ENCODE measurements at regions not wholly inside any gene's neighbourhood (a gene's known extent, or its start where the extent isn't known, plus 50 kb on each side); places are given as distances from the start of the nearest gene placed in this dataset.

DNA sequence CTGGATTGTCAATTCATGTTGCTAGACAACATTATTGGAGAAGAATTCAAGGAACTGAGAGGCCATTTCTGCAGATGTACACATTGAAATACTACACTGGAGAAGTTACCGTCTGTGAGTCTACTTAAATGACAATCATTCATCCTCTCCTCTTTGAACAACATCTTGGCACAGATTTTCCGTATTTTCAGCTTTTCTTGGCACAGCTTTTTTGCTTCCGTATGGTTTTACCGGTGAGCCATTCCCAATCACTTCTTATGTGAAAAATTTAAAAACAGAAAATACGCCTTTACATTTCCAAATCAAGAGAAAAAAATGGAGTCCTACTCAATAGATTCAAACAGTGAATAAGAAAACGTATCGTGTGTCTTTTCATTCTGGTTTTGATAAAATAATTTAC lies 1493.7 kb downstream of the AMY1C start:
- H3K9ac ChIP-seq (ENCODE audit: low read length) = no peak overlapping the region
- no peak overlapping the region for H3K4me3 ChIP-seq (ENCODE audit: control extremely low read depth in 1 of 5, extremely low read depth in 1 of 5, insufficient read depth in 1 of 5, low read depth in 2 of 5, low read length in 4 of 5)
- no peaks in the 10 kb centered on the region for H3K79me2 ChIP-seq (ENCODE audit: control insufficient read depth, insufficient read depth, low read length)
- H3K4me1 Mint-ChIP-seq = no peaks in the 10 kb centered on the region
- POLR2A ChIA-PET = no interaction called here
- no peaks in the 10 kb centered on the region for H3K9me3 ChIP-seq (ENCODE audit: control extremely low read depth in 1 of 3, control insufficient read depth in 2 of 3, insufficient read depth in 1 of 3, low read length in 2 of 3)
- H3K27ac Mint-ChIP-seq = no peak overlapping the region
- no peaks in the 10 kb centered on the region for H3K4me1 ChIP-seq (ENCODE audit: control insufficient read depth in 2 of 2, insufficient read depth in 2 of 2, low read length in 2 of 2)
- ATAC-seq (ENCODE audit: low read depth) (no peak), DNase-seq (no peak)
- no peak for TF ChIP-seq EZH2 (IDR thresholded peaks at IDR 0.05; ENCODE audit: borderline replicate concordance, insufficient read depth, low read depth, low read length, poor library complexity, severe bottlenecking)
- TF ChIP-seq, protein P1, sequence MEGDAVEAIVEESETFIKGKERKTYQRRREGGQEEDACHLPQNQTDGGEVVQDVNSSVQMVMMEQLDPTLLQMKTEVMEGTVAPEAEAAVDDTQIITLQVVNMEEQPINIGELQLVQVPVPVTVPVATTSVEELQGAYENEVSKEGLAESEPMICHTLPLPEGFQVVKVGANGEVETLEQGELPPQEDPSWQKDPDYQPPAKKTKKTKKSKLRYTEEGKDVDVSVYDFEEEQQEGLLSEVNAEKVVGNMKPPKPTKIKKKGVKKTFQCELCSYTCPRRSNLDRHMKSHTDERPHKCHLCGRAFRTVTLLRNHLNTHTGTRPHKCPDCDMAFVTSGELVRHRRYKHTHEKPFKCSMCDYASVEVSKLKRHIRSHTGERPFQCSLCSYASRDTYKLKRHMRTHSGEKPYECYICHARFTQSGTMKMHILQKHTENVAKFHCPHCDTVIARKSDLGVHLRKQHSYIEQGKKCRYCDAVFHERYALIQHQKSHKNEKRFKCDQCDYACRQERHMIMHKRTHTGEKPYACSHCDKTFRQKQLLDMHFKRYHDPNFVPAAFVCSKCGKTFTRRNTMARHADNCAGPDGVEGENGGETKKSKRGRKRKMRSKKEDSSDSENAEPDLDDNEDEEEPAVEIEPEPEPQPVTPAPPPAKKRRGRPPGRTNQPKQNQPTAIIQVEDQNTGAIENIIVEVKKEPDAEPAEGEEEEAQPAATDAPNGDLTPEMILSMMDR (IDR thresholded peaks at IDR 0.05) = no peak
- 90% methylated on average over 5 of the region's 7 CpGs for WGBS (ENCODE audit: insufficient coverage)
- no peaks in the 10 kb centered on the region for H3K27me3 Mint-ChIP-seq
- H3K27me3 ChIP-seq (replicated peaks in 1 of 4; ENCODE audit: control extremely low read depth in 1 of 4, control insufficient read depth in 3 of 4, insufficient read depth in 4 of 4, low read length in 3 of 4) = no peaks in the 10 kb centered on the region
- H3K36me3 ChIP-seq (replicated peaks in 1 of 2; ENCODE audit: control extremely low read depth in 1 of 2, control insufficient read depth in 1 of 2, extremely low read depth in 1 of 2, insufficient read depth in 2 of 2, low read length in 1 of 2) = no peaks in the 10 kb centered on the region
- no peak overlapping the region for H3K4me3 Mint-ChIP-seq
- no peaks in the 10 kb centered on the region for H4K20me1 ChIP-seq (ENCODE audit: control insufficient read depth, insufficient read depth, low read length, poor library complexity, severe bottlenecking)
- no peaks in the 10 kb centered on the region for H3K9me3 Mint-ChIP-seq (ENCODE audit: insufficient read depth)
- no peak overlapping the region for H3K4me2 ChIP-seq (replicated peaks; ENCODE audit: low read depth, low read length, poor library complexity, severe bottlenecking)
- intact Hi-C loops (cut with micrococcal nuclease) = no loop called here
- H3K27ac ChIP-seq (ENCODE audit: low read length in 2 of 2) = no peak overlapping the region
- CTCF ChIA-PET = no interaction called here
- no peak overlapping the region for H2AFZ ChIP-seq (ENCODE audit: insufficient read depth, low read depth, low read length, poor library complexity, severe bottlenecking)

DNA sequence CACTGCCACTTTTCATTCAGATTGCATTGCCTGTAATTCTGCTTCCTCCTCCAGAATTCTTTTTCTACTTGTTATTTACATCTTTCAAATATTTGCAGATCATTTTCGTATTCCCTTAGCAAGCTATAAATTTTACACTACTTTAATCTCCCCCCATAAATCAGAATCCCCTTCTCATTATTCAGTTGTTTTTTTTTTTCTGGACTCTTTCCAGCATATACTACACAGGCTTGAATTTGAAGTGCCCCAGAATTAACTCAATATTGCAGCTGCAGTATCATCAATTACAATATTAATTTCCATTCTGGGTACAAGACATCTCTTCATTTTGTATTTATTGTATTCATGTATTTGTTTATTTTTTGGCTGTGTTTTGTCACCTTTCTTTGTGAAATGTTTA lies 1494.3 kb downstream of the AMY1C start:
- Mint-ChIP-seq H3K9me3 (ENCODE audit: insufficient read depth) (peaks cover 2% of the 10 kb centered on the region), H3K4me1 (no peaks in the 10 kb centered on the region), H3K27me3 (no peaks in the 10 kb centered on the region), H3K4me3 (no peak overlapping the region), H3K27ac (no peak overlapping the region)
- no peak for DNase-seq
- H3K4me2 ChIP-seq (replicated peaks; ENCODE audit: low read depth, low read length, poor library complexity, severe bottlenecking) = no peak overlapping the region
- H3K4me3 ChIP-seq (ENCODE audit: control extremely low read depth in 1 of 5, extremely low read depth in 1 of 5, insufficient read depth in 1 of 5, low read depth in 2 of 5, low read length in 4 of 5) = no peak overlapping the region
- H4K20me1 ChIP-seq (ENCODE audit: control insufficient read depth, insufficient read depth, low read length, poor library complexity, severe bottlenecking) = no peaks in the 10 kb centered on the region
- H3K4me1 ChIP-seq (ENCODE audit: control insufficient read depth in 2 of 2, insufficient read depth in 2 of 2, low read length in 2 of 2) = no peaks in the 10 kb centered on the region
- H3K27ac ChIP-seq (ENCODE audit: low read length in 2 of 2) = no peak overlapping the region
- no peaks in the 10 kb centered on the region for H3K9me3 ChIP-seq (ENCODE audit: control extremely low read depth in 1 of 3, control insufficient read depth in 2 of 3, insufficient read depth in 1 of 3, low read length in 2 of 3)
- intact Hi-C loops (cut with micrococcal nuclease) = no loop called here
- no peaks in the 10 kb centered on the region for H3K79me2 ChIP-seq (ENCODE audit: control insufficient read depth, insufficient read depth, low read length)
- WGBS (ENCODE audit: insufficient coverage) = 40% methylated on average over 1 of the region's 1 CpG
- TF ChIP-seq EZH2 (IDR thresholded peaks at IDR 0.05; ENCODE audit: borderline replicate concordance, insufficient read depth, low read depth, low read length, poor library complexity, severe bottlenecking) = no peak
- TF ChIP-seq, protein P1 (IDR thresholded peaks at IDR 0.05) = no peak
- H2AFZ ChIP-seq (ENCODE audit: insufficient read depth, low read depth, low read length, poor library complexity, severe bottlenecking) = no peak overlapping the region
- POLR2A ChIA-PET = no interaction called here
- no peak for ATAC-seq (ENCODE audit: low read depth)
- H3K36me3 ChIP-seq (replicated peaks in 1 of 2; ENCODE audit: control extremely low read depth in 1 of 2, control insufficient read depth in 1 of 2, extremely low read depth in 1 of 2, insufficient read depth in 2 of 2, low read length in 1 of 2) = no peaks in the 10 kb centered on the region
- CTCF ChIA-PET = no interaction called here
- no peaks in the 10 kb centered on the region for H3K27me3 ChIP-seq (replicated peaks in 1 of 4; ENCODE audit: control extremely low read depth in 1 of 4, control insufficient read depth in 3 of 4, insufficient read depth in 4 of 4, low read length in 3 of 4)
- H3K9ac ChIP-seq (ENCODE audit: low read length) = no peak overlapping the region
